Activated CD8-positive, alpha-beta memory T cell treated with anti-CD3 and anti-CD28 coated beads, Interleukin-2, amount 10 ng/mL, durations not matched to agents 7 days and 5 days (primary cell): ENCODE measurements at regions not wholly inside any gene's neighbourhood (a gene's known extent, or its start where the extent isn't known, plus 50 kb on each side); places are given as distances from the start of the nearest gene placed in this dataset.
"Not testable (repeated sequence)": the region's sequence is repeated elsewhere in the genome, so short reads cannot be mapped to it uniquely, and the experiment has no call there.

ENCODE experiments used
- ATAC-seq: fragments of 150-1000 bp; cut with Tn5 transposase; one replicate; pipeline ENCODE4 v1.10.0; 2021; ENCODE audit warnings: moderate library complexity
- CTCF ChIA-PET: fragments of 350-600 bp; sonication (Branson Sonifier 250); formaldehyde crosslinking; loops from one replicate; lab custom pipeline; 2021; ENCODE audit warnings: antibody characterized with exemption; lab: Charles Lee
- DNase-seq: peaks from one replicate; pipeline ENCODE4 v3.0.0-alpha.2; 2020
- H3K27ac Mint-ChIP-seq: one replicate; pipeline ENCODE4 v1.8.0; 2021; ENCODE audit warnings: mild to moderate bottlenecking, mixed read lengths
- H3K27me3 Mint-ChIP-seq: one replicate; pipeline ENCODE4 v1.8.0; 2021; ENCODE audit warnings: mixed read lengths
- H3K36me3 Mint-ChIP-seq: one replicate; pipeline ENCODE4 v1.8.0; 2021; ENCODE audit warnings: mild to moderate bottlenecking, mixed read lengths
- H3K4me1 Mint-ChIP-seq: one replicate; pipeline ENCODE4 v1.8.0; 2021; ENCODE audit warnings: mixed read lengths
- H3K4me3 Mint-ChIP-seq: one replicate; pipeline ENCODE4 v1.8.0; 2021; ENCODE audit warnings: mild to moderate bottlenecking, moderate library complexity, mixed read lengths
- H3K9me3 Mint-ChIP-seq: one replicate; pipeline ENCODE4 v1.8.0; 2022; ENCODE audit warnings: low read depth, mixed read lengths

- peaks cover 49% of the 10 kb centered on the region for H3K9me3 Mint-ChIP-seq
- ATAC-seq (no peak), DNase-seq (no peak)
- peaks cover 34% of the 10 kb centered on the region for H3K36me3 Mint-ChIP-seq
- H3K27me3 Mint-ChIP-seq, result no peaks in the 10 kb centered on the region
- no peaks in the 10 kb centered on the region for H3K4me1 Mint-ChIP-seq
- H3K27ac Mint-ChIP-seq, result no peak overlapping the region
- CTCF ChIA-PET, result no interaction called here
- H3K4me3 Mint-ChIP-seq, result no peak overlapping the region
These were observed 1016.1 kb downstream of the CDY1 start for GRCh38 chrY:26638063-26638462.

GRCh38 chrY:26645856-26646255 lies 1023.9 kb downstream of the CDY1 start:
- peaks cover 22% of the 10 kb centered on the region for H3K9me3 Mint-ChIP-seq
- H3K4me1 Mint-ChIP-seq, CTCF ChIA-PET, H3K4me3 Mint-ChIP-seq, ATAC-seq, DNase-seq, H3K27ac Mint-ChIP-seq, H3K27me3 Mint-ChIP-seq: not testable (repeated sequence)
- H3K36me3 Mint-ChIP-seq, result peaks cover 18% of the 10 kb centered on the region

GRCh38 chrY:26648240-26648639 lies 1026.3 kb downstream of the CDY1 start:
- Mint-ChIP-seq H3K36me3 (peaks cover 22% of the 10 kb centered on the region), H3K9me3 (peaks cover 23% of the 10 kb centered on the region)
- DNase-seq, H3K27ac Mint-ChIP-seq, CTCF ChIA-PET, H3K27me3 Mint-ChIP-seq, ATAC-seq, H3K4me3 Mint-ChIP-seq, H3K4me1 Mint-ChIP-seq: not testable (repeated sequence)

GRCh38 chrY:26664245-26664644 lies 1042.3 kb downstream of the CDY1 start:
- H3K4me1 Mint-ChIP-seq, CTCF ChIA-PET, H3K27me3 Mint-ChIP-seq, H3K27ac Mint-ChIP-seq, DNase-seq, ATAC-seq, H3K4me3 Mint-ChIP-seq: not testable (repeated sequence)
- Mint-ChIP-seq H3K9me3 (peaks cover 51% of the 10 kb centered on the region), H3K36me3 (peaks cover 40% of the 10 kb centered on the region)

GRCh38 chrY:26666691-26667090 lies 1044.8 kb downstream of the CDY1 start:
- H3K27me3 Mint-ChIP-seq, ATAC-seq, H3K27ac Mint-ChIP-seq, CTCF ChIA-PET, H3K4me1 Mint-ChIP-seq, H3K4me3 Mint-ChIP-seq: not testable (repeated sequence)
- H3K36me3 Mint-ChIP-seq, result peaks cover 45% of the 10 kb centered on the region
- peak; percentile 42 for DNase-seq
- peaks cover 56% of the 10 kb centered on the region for H3K9me3 Mint-ChIP-seq

GRCh38 chrY:26669243-26669642 lies 1047.3 kb downstream of the CDY1 start:
- CTCF ChIA-PET, DNase-seq, H3K4me3 Mint-ChIP-seq, H3K27me3 Mint-ChIP-seq, ATAC-seq, H3K27ac Mint-ChIP-seq, H3K4me1 Mint-ChIP-seq: not testable (repeated sequence)
- Mint-ChIP-seq H3K9me3 (peaks cover 37% of the 10 kb centered on the region), H3K36me3 (peaks cover 32% of the 10 kb centered on the region)

GRCh38 chrY:26670360-26670871 lies 1048.5 kb downstream of the CDY1 start:
- ATAC-seq, result not testable (repeated sequence)

GRCh38 chrY:26670881-26671879 lies 1049.3 kb downstream of the CDY1 start:
- CTCF ChIA-PET, ATAC-seq, H3K27me3 Mint-ChIP-seq, H3K4me3 Mint-ChIP-seq, H3K27ac Mint-ChIP-seq, H3K4me1 Mint-ChIP-seq: not testable (repeated sequence)
- peak; percentile 66 for DNase-seq
- H3K36me3 Mint-ChIP-seq, result peaks cover 21% of the 10 kb centered on the region
- peaks cover 25% of the 10 kb centered on the region for H3K9me3 Mint-ChIP-seq

More at GRCh38 chrY:26670360-26670871, 1048.5 kb downstream of the CDY1 start:
- CTCF ChIA-PET, H3K27ac Mint-ChIP-seq, H3K27me3 Mint-ChIP-seq, H3K4me1 Mint-ChIP-seq, H3K4me3 Mint-ChIP-seq: not testable (repeated sequence)
- Mint-ChIP-seq H3K36me3 (peaks cover 21% of the 10 kb centered on the region), H3K9me3 (peaks cover 25% of the 10 kb centered on the region)
- peak; percentile 62 for DNase-seq
